T-helper 1 cell treated with Interleukin-12 subunit alpha and Interleukin-12 subunit beta and Interleukin-4 antibody, amounts not matched to agents 30 ng/mL and 1 ng/mL, for 36 hours (primary cell): ENCODE measurements at regions not wholly inside any gene's neighbourhood (a gene's known extent, or its start where the extent isn't known, plus 50 kb on each side); places are given as distances from the start of the nearest gene placed in this dataset.

ENCODE experiments used
- intact Hi-C: fragments of 100-400 bp; cut with micrococcal nuclease; formaldehyde crosslinking; loops from one replicate; pipeline ENCODE4 v1.15.1; 2024

DNA sequence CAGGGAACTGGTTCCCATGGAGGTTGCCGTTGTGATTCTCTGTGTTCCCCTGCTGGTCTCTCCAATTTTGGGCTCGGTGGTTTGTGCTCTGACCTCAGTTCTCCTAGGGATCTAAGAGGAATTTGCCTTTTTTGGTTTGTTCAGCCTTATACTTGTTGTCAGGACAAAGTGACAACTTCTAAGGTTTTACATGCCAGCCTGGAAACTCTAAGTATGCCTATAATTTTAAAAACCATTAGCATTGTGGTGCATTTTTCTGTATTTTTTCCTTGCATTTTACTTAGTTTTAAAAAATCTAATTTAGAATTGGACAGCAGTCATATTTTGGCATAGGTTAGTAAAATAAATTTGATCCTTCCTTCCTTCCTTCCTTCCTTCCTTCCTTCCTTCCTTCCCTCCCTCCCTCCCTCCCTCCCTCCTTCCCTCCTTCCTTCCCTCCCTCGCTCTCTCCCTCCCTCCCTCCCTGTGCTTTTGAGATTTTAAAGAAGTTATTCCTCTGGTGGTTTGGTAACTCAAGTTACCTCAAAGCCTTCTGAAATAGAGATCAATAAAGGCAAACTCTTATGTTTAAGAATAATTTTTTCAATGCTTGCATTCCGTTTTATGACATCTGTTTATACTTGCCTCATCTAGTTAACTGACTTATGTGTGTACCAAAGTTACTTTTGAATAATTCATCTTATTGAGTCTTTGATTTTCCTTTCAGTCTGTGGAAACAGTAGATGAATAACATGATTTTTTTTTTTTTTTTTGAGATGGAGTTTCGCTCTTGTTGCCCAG lies 141.3 kb upstream of the RGS17 start:
- intact Hi-C loops, result no loop called here

DNA sequence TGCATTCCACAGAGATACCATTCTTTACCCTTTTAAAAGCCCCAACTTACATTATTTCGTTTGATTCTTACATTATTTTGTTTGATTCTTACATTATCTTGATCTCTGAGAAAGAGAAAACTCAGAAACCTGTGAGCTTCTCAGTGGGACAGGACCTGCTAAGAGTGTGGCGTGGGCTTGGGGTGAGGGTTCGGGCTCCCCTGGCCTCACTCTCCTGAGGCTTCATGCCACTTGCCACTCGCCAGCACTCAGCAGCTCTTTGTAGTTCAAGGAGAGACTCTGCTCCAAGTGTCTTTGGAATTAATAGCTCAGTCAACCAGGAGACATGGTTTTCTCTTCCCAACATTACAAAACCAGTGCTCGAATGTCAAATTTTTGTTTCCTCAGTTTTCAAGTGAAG lies 132.4 kb upstream of the RGS17 start:
- intact Hi-C loops, result no loop called here

DNA sequence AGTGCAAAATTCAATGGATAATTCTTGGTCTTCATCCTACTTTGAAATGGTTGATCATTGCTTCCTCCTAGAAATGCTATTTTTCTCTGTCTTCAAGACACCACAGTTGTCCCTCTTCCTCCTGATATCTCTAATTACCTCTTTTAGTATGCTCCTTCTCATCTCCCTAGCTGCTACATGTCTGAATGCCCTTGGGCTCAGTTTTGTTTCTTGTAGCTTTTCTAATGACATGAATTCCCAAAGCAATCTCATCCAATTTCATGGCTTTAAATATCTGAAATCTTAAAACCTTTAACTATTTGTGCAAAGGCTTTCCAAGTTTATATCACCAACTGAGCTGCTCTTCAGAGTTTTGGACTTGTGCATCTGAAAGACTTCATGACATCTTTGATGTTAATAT lies 120.2 kb upstream of the RGS17 start:
- intact Hi-C loops, result no loop called here

DNA sequence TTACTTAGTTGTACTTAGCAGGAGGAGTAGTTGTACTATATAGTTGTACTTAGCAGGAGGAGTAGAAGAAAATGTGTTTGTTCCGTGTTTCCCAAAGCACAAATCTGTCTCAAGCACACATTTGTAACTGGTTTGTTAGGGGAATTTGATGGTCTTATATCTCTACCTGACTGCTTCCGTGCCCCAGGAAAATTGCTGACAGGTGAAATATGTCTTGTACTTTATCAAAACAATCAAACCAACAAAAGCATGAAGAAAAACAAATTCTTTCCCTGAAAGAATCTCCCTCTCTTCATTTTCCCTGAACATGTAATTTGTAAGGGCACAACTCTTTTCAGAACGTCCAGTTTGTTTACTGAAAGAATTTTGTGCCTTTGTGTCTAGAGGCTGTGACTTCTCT lies 106.6 kb upstream of the RGS17 start:
- intact Hi-C loops, result no loop called here

DNA sequence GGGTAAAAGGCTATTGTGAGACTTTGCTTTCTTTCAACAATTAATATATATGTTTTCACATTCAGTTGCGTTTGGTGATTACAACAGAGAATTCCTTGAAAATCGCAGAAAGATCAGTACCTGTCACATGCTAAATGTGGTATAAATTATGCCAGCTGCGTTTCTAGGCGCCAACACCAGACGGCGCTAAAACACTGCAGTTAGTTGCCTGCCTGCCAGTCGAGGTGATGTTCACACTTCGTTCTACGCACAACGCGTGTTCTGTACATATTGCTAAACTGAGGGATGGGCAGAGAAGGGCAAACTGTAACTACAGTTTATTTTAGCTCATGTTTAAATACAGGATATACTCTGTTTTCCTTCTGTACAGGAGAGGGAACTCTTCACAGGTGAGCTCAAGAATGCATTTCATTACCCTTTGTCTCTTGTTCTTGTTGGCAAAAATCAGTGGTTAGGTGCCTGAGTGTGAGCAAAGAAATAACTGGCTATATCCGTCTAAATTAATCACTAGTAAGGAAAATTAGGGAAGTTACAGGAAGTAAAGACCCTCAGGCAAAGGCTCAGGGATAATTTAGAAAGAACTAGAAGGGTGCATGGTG lies 100.1 kb upstream of the RGS17 start:
- intact Hi-C loops, result loop anchor here (1.0 kb wide), 3 partner anchors 81 to 716 kb away; no protein-coding TSS in a partner anchor

DNA sequence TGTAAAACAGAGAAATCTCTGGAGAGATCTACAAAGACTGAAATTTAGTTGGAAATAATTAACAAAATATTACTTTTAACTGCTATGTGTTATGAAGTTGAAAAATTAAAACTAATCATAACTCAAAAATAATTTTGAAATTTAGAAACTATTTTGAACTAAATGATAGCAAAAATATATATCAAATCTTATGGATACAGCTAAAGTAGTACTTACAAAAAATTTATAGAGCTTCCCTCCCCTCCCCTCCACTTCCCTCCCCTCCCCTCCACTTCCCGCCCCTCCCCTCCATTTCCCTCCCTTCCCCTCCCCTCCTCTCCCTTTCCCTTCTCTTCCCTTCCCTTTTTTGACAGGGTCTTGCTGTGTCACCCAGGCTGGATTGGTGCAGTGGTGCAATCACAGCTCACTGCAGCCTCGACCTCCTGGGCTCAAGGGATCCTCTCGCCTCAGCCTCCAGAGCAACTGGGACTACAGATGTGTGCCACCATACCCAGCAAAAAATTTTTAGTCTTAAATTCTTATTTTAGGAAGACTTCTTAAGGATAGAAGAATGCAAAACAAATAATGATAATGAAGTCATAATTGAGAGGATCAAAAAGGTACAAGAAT lies 87.2 kb upstream of the RGS17 start:
- intact Hi-C loops, result no loop called here

DNA sequence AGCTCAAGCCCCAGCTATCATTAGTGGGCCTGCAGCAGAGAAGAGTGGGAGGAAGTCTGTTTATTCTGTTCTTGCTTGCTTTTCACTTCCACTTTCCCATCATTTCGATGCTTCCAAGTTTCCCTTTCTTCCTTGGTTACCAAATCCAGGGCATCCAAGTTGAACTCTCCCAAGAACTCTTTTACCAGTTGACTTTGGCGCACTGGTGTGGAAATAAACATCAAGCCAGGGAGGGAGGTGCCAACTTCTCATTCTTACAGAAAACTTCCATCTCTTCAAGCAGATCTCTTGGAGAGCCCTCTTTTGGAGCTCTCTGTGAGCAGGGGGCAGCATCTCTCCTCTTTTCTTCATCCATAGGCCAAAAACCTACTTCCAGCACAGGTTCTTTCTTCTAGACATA lies 85.7 kb upstream of the RGS17 start:
- intact Hi-C loops, result no loop called here

DNA sequence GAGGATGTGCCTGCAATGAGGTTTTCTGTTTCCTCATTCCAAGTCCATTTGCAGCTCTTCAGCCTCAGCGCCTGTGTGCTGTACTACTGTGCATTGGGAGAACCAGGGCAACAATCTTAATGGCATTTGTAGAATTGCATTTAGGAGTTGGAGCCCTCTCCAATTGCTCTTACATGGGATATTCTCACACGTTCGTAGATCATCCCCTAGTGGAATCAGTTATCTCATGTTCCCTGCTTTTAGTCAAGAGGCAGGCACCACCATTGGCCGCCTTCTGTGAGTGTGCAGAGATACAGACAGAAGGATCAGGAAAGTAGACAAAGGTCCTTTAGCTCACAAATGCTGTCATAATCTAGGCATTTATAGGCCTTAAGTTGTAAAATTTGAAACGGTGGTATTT lies 84.2 kb upstream of the RGS17 start:
- intact Hi-C loops, result no loop called here

DNA sequence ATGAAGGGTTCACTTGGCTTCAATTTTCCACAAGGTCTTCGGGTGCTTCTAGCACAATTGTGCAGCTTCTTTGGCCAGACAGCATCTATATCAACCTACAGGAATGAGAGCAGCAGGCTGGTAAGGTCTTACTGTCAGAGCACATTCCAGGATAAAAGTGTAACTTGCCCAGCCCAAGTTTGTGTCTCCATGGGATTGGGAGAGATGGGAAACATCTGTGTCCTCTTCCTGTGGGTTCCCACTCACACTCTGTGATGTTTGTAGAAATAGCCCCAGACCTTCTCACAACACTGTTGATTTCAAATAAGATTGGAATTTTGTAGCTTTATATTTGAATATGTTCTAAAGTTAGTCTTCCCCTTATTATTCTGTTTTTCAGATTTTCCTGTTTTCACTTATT lies 83.4 kb upstream of the RGS17 start:
- intact Hi-C loops, result no loop called here

DNA sequence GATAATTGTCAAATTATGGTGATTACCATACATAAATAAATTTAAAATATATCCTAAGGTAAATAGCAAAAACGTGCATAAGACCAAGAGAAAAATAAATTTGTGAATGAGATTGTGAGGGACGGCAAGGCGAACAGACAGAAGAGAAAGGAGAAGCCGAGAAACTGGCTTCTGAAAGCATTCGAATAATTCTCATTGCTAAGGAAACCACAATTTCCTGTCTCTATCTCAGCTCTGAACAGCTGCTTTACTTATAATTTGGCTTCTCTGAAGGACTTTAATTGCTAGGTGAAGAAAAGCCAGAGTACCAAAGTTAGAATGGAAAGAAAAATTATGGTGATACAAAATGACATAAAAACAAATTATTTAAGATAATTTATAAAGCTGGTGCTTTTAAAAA lies 79.0 kb upstream of the RGS17 start:
- intact Hi-C loops, result no loop called here

DNA sequence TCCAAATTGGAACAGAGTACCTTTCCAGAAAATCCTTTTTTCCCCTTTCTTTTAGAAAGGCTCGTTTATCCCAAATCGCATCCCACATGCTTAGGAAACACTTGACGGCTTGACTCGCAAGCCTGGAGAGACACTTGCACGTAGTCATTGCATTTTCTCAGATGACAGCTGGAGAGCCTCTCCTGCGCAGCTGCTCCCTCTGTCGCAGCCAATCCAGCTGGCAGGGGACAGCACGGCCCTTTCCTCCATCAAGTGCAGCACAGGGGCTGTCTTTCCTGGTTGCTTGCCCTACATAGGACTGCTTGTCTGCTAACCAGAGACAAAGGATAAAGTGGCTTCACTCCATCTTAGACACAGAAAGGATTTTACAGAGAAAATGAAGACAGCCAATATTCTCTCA lies 77.6 kb upstream of the RGS17 start:
- intact Hi-C loops, result no loop called here

DNA sequence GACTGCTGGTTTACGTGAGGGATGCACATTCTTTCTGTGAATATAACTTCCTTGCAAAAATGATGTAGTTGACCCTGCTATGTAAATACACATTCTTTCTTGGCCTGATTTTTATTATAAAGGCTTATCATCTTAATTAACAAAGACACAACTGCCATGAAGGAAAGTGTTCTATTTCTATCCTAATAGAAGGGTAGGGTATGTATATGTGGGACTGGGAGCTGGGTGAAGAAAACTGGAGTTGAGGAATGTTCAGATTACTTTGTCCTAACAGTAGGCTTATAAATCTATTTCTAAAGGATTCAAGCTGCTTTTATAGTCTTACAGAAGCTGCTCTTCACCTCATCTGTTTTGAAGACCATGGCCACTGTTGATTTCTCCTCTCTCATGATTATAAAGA lies 76.5 kb upstream of the RGS17 start:
- intact Hi-C loops, result no loop called here

DNA sequence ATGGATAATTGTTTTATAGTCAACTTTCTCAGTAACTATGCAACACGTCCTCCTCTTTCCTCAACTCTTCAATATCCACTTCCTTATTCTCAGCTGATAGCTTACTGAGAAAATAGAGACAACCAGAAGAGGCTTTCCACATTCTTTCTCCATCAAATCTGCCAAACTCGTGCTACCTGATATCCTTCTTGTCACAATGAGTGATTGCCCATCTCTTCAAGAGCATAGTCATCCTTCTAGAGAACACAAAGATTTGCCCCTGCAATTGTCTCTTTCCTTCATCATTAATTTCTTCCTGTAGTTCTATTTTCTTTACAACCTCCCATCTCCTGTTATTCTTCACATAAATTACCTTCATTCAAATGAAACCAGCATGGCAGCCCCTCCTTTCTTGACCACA lies 75.9 kb upstream of the RGS17 start:
- intact Hi-C loops, result no loop called here

DNA sequence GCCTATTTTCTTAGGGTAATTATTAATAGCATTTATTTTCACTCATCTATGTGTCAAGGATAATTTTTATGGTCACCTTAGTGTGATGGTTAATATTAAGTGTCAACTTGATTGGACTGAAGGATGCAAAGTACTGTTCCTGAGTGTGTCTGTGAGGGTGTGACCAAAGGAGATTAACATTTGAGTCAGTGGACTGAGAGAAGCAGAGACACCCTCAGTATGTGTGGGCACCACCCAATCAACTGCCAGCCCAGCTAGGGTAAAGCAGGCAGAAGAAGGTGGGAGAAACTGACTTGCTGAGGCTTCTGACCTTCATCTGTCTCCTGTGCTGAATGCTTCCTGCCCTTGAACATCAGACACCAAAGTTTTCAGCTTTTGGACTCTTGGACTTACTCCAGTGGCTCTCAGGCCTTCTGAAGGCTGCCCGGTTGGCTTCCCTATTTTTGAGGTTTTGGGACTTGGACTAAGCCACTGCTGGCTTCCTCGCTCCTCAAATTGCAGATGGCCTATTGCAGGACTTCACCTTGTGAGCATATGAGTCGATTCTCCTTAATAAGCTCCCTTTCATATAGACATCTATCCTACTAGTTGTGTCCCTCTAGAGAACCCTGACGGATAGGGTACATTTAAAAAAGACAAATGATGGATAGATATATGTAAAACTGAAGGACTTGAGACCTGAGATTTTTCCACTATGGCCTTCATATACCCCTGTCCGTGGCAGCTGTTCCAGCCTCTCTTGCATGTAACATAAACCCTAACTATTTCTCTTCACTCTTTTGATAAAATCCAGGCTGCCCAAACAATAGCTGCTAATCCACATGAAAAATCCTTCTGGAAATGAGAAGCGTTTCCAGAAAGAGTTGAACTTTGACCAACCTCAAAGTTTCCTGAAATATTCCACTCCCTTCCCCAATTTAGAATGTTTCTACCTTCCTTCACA lies 62.1 kb upstream of the RGS17 start:
- intact Hi-C loops, result no loop called here

DNA sequence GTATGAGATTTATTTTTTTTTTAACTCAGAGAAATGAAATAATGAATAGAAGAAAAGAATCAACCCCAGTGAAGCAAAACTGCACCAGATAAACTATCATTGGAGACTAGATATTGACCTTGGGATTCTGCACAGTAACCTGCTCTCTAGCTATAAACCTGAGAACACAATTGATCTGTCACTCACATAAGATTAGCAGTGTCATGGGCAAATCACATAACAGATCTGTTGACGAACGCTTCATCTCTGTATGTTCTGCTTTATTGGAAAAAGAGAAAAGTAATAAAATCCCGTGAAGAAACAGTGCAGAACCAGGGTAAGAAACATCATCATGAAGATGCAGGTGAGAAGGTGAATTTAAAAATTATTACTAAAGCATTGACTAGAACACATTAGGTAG lies 52.8 kb upstream of the RGS17 start:
- intact Hi-C loops, result no loop called here
